Esophagus muscularis mucosa (tissue), 4 donors: ENCODE measurements at regions not wholly inside any gene's neighbourhood (a gene's known extent, or its start where the extent isn't known, plus 50 kb on each side); places are given as distances from the start of the nearest gene placed in this dataset.

Experiments
- DNase-seq: peaks from one replicate; pipeline ENCODE4 v3.0.0-alpha.2; 2017; ENCODE audit errors: extremely low spot score
- H3K27ac ChIP-seq, 4 donors: fragments of 200-600 bp; sonication (generic); replicated peaks in 1 of 4; 1 replicate in 3 of 4; 2 replicates in 1 of 4; pipeline ENCODE4 v1.5.1; 2016 to 2019; ENCODE audit warnings: mild to moderate bottlenecking in 1 of 4
- H3K27me3 ChIP-seq, 4 donors: fragments of 200-600 bp; sonication (generic); one replicate each; pipeline versions ENCODE4 v1.5.1 to v1.6.0; 2016 to 2019
- H3K36me3 ChIP-seq, 4 donors: fragments of 200-600 bp; sonication (generic); one replicate each; pipeline ENCODE4 v1.5.1; 2016 to 2019
- H3K4me1 ChIP-seq, 4 donors: fragments of 200-600 bp; sonication (generic); one replicate each; pipeline ENCODE4 v1.5.1; 2016 to 2019
- H3K4me3 ChIP-seq, 4 donors: fragments of 200-600 bp; sonication (generic); 1 replicate in 2 of 4; 2 replicates in 2 of 4; pipeline ENCODE4 v1.5.1; 2016 to 2019; ENCODE audit warnings: mild to moderate bottlenecking in 4 of 4, moderate library complexity in 1 of 4
- H3K9me3 ChIP-seq, 4 donors: fragments of 200-600 bp; sonication (generic); 1 replicate in 3 of 4; 2 replicates in 1 of 4; pipeline ENCODE4 v1.5.1; 2016 to 2019
- CTCF ChIP-seq, 3 experiments: fragments of 200-600 bp in 2 of 3; fragments of 450-650 bp in 1 of 3; sonication (generic) in 2 of 3; IDR thresholded peaks; one replicate each; pipeline ENCODE4 v1.5.1; 2017 to 2019; ENCODE audit warnings: antibody characterized with exemption in 3 of 3, mild to moderate bottlenecking in 2 of 3, moderate library complexity in 1 of 3
- EP300 ChIP-seq: sonication (generic); formaldehyde crosslinking; IDR thresholded peaks from one replicate; pipeline ENCODE4 v1.6.1; 2017; ENCODE audit warnings: antibody characterized with exemption
- POLR2A ChIP-seq: fragments of 450-650 bp; IDR thresholded peaks from one replicate; pipeline ENCODE4 v1.6.1; 2017; ENCODE audit warnings: antibody characterized with exemption, moderate library complexity, mild to moderate bottlenecking, low read depth
- POLR2AphosphoS5 ChIP-seq, 2 donors: sonication (generic); formaldehyde crosslinking; IDR thresholded peaks; one replicate each; pipeline ENCODE4 v1.6.1; 2017; ENCODE audit warnings: antibody characterized with exemption in 2 of 2
- WGBS: methylation state at CpG from one replicate; pipeline ENCODE4 v1.1.5; 2018; 5-methylcytosine and 5-hydroxymethylcytosine counted together
- intact Hi-C: fragments of 100-400 bp; cut with DNase I; formaldehyde crosslinking; loops from one replicate; pipeline ENCODE4 v1.15.1; 2023

DNA sequence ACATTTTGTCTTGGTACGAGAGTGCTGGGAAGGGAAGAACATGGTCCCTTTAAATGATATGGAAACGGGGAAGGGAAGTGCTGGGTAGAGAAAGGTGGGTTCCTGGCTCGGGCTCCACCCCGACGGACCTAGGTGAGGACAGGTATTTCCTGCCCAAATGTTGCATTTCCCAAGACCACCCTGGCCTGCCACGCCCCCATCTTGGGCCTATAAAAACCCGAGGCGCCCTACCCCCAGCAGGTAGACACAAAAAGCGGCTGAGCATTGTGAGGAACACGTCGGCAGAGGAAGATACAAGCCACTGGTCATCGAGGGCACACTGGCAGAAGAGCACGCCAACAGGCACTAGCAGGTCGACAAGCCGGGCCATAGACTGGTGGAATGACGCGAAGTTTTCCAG lies 99.4 kb downstream of the AASDHPPT start:
- Histone ChIP-seq H3K27me3 (no peaks in the 10 kb centered on the region), H3K4me1 (no peaks in the 10 kb centered on the region), H3K9me3 (no peaks in the 10 kb centered on the region), H3K27ac (no peak overlapping the region), H3K4me3 (no peak overlapping the region), H3K36me3 (no peaks in the 10 kb centered on the region)
- TF ChIP-seq POLR2AphosphoS5 (IDR thresholded peaks at IDR 0.05) (no peak), EP300 (no peak), POLR2A (no peak), CTCF (IDR thresholded peaks at IDR 0.05) (no peak)
- DNase-seq, result no peak
- intact Hi-C loops, result no loop called here
- WGBS, result 92% methylated on average over 16 of the region's 17 CpGs

DNA sequence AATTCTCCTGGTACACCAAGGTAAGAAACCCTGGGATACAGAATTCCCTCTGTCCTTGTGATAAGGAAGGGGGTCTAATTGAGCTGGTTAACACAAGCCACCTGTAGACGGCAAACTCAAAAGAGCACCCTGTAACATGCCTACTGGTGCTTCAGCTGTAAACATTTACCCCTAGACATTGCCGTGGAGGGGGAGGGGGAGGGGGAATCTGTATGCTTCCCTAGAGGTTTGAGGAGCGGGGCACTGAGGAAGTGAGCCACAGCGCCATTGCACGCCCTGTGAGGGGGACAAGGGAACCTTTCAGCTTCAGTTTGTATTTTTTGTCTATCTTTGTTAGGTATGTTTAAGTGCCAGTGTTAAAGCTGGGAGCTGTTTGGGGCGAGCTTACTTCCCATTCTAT lies 99.8 kb downstream of the AASDHPPT start:
- intact Hi-C loops, result no loop called here
- no peaks in the 10 kb centered on the region for H3K9me3 ChIP-seq
- DNase-seq, result no peak
- 67% methylated on average over 6 of the region's 6 CpGs for WGBS
- H3K27me3 ChIP-seq, result no peaks in the 10 kb centered on the region
- H3K4me1 ChIP-seq, result no peaks in the 10 kb centered on the region
- no peak overlapping the region for H3K27ac ChIP-seq
- H3K4me3 ChIP-seq, result no peak overlapping the region
- TF ChIP-seq POLR2AphosphoS5 (IDR thresholded peaks at IDR 0.05) (no peak), EP300 (no peak), CTCF (IDR thresholded peaks at IDR 0.05) (no peak), POLR2A (no peak)
- no peaks in the 10 kb centered on the region for H3K36me3 ChIP-seq

- Histone ChIP-seq H3K4me1 (no peaks in the 10 kb centered on the region), H3K27me3 (no peaks in the 10 kb centered on the region), H3K36me3 (no peaks in the 10 kb centered on the region), H3K4me3 (no peak overlapping the region), H3K27ac (no peak overlapping the region), H3K9me3 (no peaks in the 10 kb centered on the region)
- TF ChIP-seq EP300 (no peak), POLR2A (no peak), CTCF (IDR thresholded peaks at IDR 0.05) (no peak)
- no peak for DNase-seq
- intact Hi-C loops, result no loop called here
- WGBS, result 90% methylated on average over 1 of the region's 1 CpG
Observed at GRCh38 chr11:106178361-106178760, 100.9 kb downstream of the AASDHPPT start.

GRCh38 chr11:106179048-106179447 lies 101.6 kb downstream of the AASDHPPT start:
- no peak for TF ChIP-seq POLR2A
- TF ChIP-seq EP300, result no peak
- TF ChIP-seq POLR2AphosphoS5 (IDR thresholded peaks at IDR 0.05), result no peak
- TF ChIP-seq CTCF (IDR thresholded peaks at IDR 0.05), result no peak
- no peak overlapping the region for H3K27ac ChIP-seq
- no peaks in the 10 kb centered on the region for H3K36me3 ChIP-seq
- H3K4me3 ChIP-seq, result no peak overlapping the region
- no peaks in the 10 kb centered on the region for H3K4me1 ChIP-seq
- no peak for DNase-seq
- WGBS, result 72% methylated on average over 1 of the region's 1 CpG
- H3K27me3 ChIP-seq, result no peaks in the 10 kb centered on the region
- intact Hi-C loops, result no loop called here
- no peaks in the 10 kb centered on the region for H3K9me3 ChIP-seq

DNA sequence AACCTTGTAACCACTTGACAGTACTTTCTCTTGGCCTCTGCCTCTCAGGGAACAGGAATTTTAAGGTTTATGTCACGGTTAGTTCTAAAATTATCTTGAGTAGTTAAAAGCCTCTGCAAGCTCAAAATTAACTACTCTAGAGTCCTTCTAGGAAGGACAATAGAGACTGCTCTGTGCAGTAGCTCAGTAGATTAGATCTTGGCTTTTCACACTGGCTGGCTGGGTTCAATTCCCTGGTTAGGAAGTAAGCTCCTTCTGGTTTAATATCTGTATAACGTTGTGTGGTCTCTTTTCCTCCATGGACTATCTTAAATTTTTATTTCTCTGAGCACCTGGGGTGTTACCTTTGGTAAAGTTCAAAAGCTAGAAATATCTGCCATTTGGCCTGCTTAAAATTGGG lies 109.2 kb downstream of the AASDHPPT start:
- no peak for DNase-seq
- TF ChIP-seq CTCF (IDR thresholded peaks at IDR 0.05), result no peak
- TF ChIP-seq POLR2A, result no peak
- no peak for TF ChIP-seq EP300
- no peak for TF ChIP-seq POLR2AphosphoS5 (IDR thresholded peaks at IDR 0.05)
- Histone ChIP-seq H3K27me3 (no peaks in the 10 kb centered on the region), H3K27ac (no peak overlapping the region), H3K36me3 (no peaks in the 10 kb centered on the region), H3K9me3 (no peaks in the 10 kb centered on the region), H3K4me1 (no peaks in the 10 kb centered on the region), H3K4me3 (no peak overlapping the region)
- intact Hi-C loops, result no loop called here
- WGBS, result 86% methylated on average over 2 of the region's 2 CpGs
